ENCODE measurements at regions not wholly inside any gene's neighbourhood (a gene's known extent, or its start where the extent isn't known, plus 50 kb on each side); places are given as distances from the start of the nearest gene placed in this dataset.

GRCh38 chr3:107250221-107250620 is 127.0 kb upstream of the CCDC54 start:
- H3K36me3 Mint-ChIP-seq (ENCODE audit: low read depth), result no peaks in the 10 kb centered on the region
- no peak for DNase-seq
- H3K27me3 Mint-ChIP-seq (ENCODE audit: low read depth, poor library complexity), result peaks cover 8% of the 10 kb centered on the region
- H3K4me3 Mint-ChIP-seq, result no peak overlapping the region
- no peak for TF ChIP-seq CTCF (IDR thresholded peaks at IDR 0.05)
- no peaks in the 10 kb centered on the region for H3K4me1 Mint-ChIP-seq
- no peaks in the 10 kb centered on the region for H3K9me3 Mint-ChIP-seq
- H3K27ac Mint-ChIP-seq, result no peak overlapping the region

- no peak overlapping the region for H3K4me3 Mint-ChIP-seq
- no peaks in the 10 kb centered on the region for H3K36me3 Mint-ChIP-seq (ENCODE audit: low read depth)
- DNase-seq, result no peak
- H3K4me1 Mint-ChIP-seq, result no peaks in the 10 kb centered on the region
- TF ChIP-seq CTCF (IDR thresholded peaks at IDR 0.05), result no peak
- peaks cover 8% of the 10 kb centered on the region for H3K27me3 Mint-ChIP-seq (ENCODE audit: low read depth, poor library complexity)
- no peak overlapping the region for H3K27ac Mint-ChIP-seq
- H3K9me3 Mint-ChIP-seq, result no peaks in the 10 kb centered on the region
Observed at GRCh38 chr3:107251819-107252218, 125.4 kb upstream of the CCDC54 start.

- DNase-seq, result no peak
- H3K36me3 Mint-ChIP-seq (ENCODE audit: low read depth), result no peaks in the 10 kb centered on the region
- no peak overlapping the region for H3K4me3 Mint-ChIP-seq
- H3K4me1 Mint-ChIP-seq, result no peaks in the 10 kb centered on the region
- H3K9me3 Mint-ChIP-seq, result no peaks in the 10 kb centered on the region
- no peak overlapping the region for H3K27ac Mint-ChIP-seq
- H3K27me3 Mint-ChIP-seq (ENCODE audit: low read depth, poor library complexity), result no peaks in the 10 kb centered on the region
- no peak for TF ChIP-seq CTCF (IDR thresholded peaks at IDR 0.05)
Observed at GRCh38 chr3:107256963-107257362, 120.3 kb upstream of the CCDC54 start.

- Mint-ChIP-seq H3K27me3 (ENCODE audit: low read depth, poor library complexity) (no peaks in the 10 kb centered on the region), H3K27ac (no peak overlapping the region), H3K36me3 (ENCODE audit: low read depth) (no peaks in the 10 kb centered on the region), H3K4me3 (no peak overlapping the region), H3K4me1 (peaks cover 2% of the 10 kb centered on the region), H3K9me3 (no peaks in the 10 kb centered on the region)
- TF ChIP-seq CTCF (IDR thresholded peaks at IDR 0.05), result no peak
- no peak for DNase-seq
Observed at GRCh38 chr3:107258300-107258699, 118.9 kb upstream of the CCDC54 start.

- H3K9me3 Mint-ChIP-seq, result no peaks in the 10 kb centered on the region
- TF ChIP-seq CTCF (IDR thresholded peaks at IDR 0.05), result no peak
- H3K27me3 Mint-ChIP-seq (ENCODE audit: low read depth, poor library complexity), result no peaks in the 10 kb centered on the region
- H3K4me1 Mint-ChIP-seq, result peaks cover 21% of the 10 kb centered on the region
- H3K27ac Mint-ChIP-seq, result no peak overlapping the region
- no peak overlapping the region for H3K4me3 Mint-ChIP-seq
- DNase-seq, result no peak
- H3K36me3 Mint-ChIP-seq (ENCODE audit: low read depth), result no peaks in the 10 kb centered on the region
Observed at GRCh38 chr3:107260207-107260606, 117.0 kb upstream of the CCDC54 start.

- H3K27me3 Mint-ChIP-seq (ENCODE audit: low read depth, poor library complexity), result no peaks in the 10 kb centered on the region
- peak overlapping the region; percentile 60 for H3K27ac Mint-ChIP-seq
- H3K4me3 Mint-ChIP-seq, result no peak overlapping the region
- TF ChIP-seq CTCF (IDR thresholded peaks at IDR 0.05), result no peak
- no peaks in the 10 kb centered on the region for H3K9me3 Mint-ChIP-seq
- H3K4me1 Mint-ChIP-seq, result peaks cover 28% of the 10 kb centered on the region
- DNase-seq, result no peak
- no peaks in the 10 kb centered on the region for H3K36me3 Mint-ChIP-seq (ENCODE audit: low read depth)
Observed at GRCh38 chr3:107263269-107264021, 113.8 kb upstream of the CCDC54 start.
